ENCODE measurements at regions not wholly inside any gene's neighbourhood (a gene's known extent, or its start where the extent isn't known, plus 50 kb on each side); places are given as distances from the start of the nearest gene placed in this dataset.
"Not testable (repeated sequence)": the region's sequence is repeated elsewhere in the genome, so short reads cannot be mapped to it uniquely, and the experiment has no call there.

GRCh38 chr13:26855921-26856320 is 95.3 kb upstream of the GPR12 start:
- WGBS, 4 donors = 74 to 87% (median 81%) methylated on average over 5 of the region's 5 CpGs
- no peak for DNase-seq
- Histone ChIP-seq H3K27me3 (peaks cover 6% of the 10 kb centered on the region), H3K27ac (no peak overlapping the region), H3K4me3 (no peak overlapping the region), H3K36me3 (replicated peaks in 1 of 2) (no peaks in the 10 kb centered on the region), H3K9me3 (replicated peaks in 1 of 3) (no peaks in the 10 kb centered on the region), H3K4me1 (replicated peaks in 1 of 2) (no peaks in the 10 kb centered on the region)
- TF ChIP-seq POLR2A (IDR thresholded peaks at IDR 0.05) (no peak), CTCF (IDR thresholded peaks at IDR 0.05) (no peak)
- intact Hi-C loops (cut with DNase I) = no loop called here

GRCh38 chr13:26855071-26855470 is 94.5 kb upstream of the GPR12 start:
- intact Hi-C loops (cut with DNase I) = no loop called here
- Histone ChIP-seq H3K4me3 (no peak overlapping the region), H3K9me3 (replicated peaks in 1 of 3) (no peaks in the 10 kb centered on the region), H3K27ac (no peak overlapping the region), H3K4me1 (replicated peaks in 1 of 2) (no peaks in the 10 kb centered on the region), H3K36me3 (replicated peaks in 1 of 2) (no peaks in the 10 kb centered on the region), H3K27me3 (peaks cover 6% of the 10 kb centered on the region)
- TF ChIP-seq CTCF (IDR thresholded peaks at IDR 0.05) = no peak
- TF ChIP-seq POLR2A (IDR thresholded peaks at IDR 0.05) = no peak
- DNase-seq = no peak
- WGBS, 4 donors = 61 to 75% (median 74%) methylated on average over 3 of the region's 3 CpGs

GRCh38 chr13:26853323-26853722 is 92.7 kb upstream of the GPR12 start:
- 44 to 51% (median 47%) methylated on average over 2 of the region's 2 CpGs for WGBS, 4 donors
- Histone ChIP-seq H3K27me3 (peaks cover 6% of the 10 kb centered on the region), H3K36me3 (replicated peaks in 1 of 2) (no peaks in the 10 kb centered on the region), H3K9me3 (replicated peaks in 1 of 3) (no peaks in the 10 kb centered on the region), H3K27ac (no peak overlapping the region), H3K4me1 (replicated peaks in 1 of 2) (no peaks in the 10 kb centered on the region), H3K4me3 (no peak overlapping the region)
- TF ChIP-seq CTCF (IDR thresholded peaks at IDR 0.05) (no peak), POLR2A (IDR thresholded peaks at IDR 0.05) (no peak)
- DNase-seq = no peak
- intact Hi-C loops (cut with DNase I) = no loop called here

GRCh38 chr13:26847281-26847680 is 86.7 kb upstream of the GPR12 start:
- no peak overlapping the region for H3K4me3 ChIP-seq
- WGBS, 4 donors = 42 to 74% (median 64%) methylated on average over 1 of the region's 1 CpG
- H3K27me3 ChIP-seq = no peaks in the 10 kb centered on the region
- no peak for DNase-seq
- H3K9me3 ChIP-seq (replicated peaks in 1 of 3) = no peaks in the 10 kb centered on the region
- TF ChIP-seq CTCF (IDR thresholded peaks at IDR 0.05) (no peak), POLR2A (IDR thresholded peaks at IDR 0.05) (no peak)
- no peak overlapping the region for H3K27ac ChIP-seq
- no peaks in the 10 kb centered on the region for H3K4me1 ChIP-seq (replicated peaks in 1 of 2)
- no peaks in the 10 kb centered on the region for H3K36me3 ChIP-seq (replicated peaks in 1 of 2)
- intact Hi-C loops (cut with DNase I) = no loop called here

DNA sequence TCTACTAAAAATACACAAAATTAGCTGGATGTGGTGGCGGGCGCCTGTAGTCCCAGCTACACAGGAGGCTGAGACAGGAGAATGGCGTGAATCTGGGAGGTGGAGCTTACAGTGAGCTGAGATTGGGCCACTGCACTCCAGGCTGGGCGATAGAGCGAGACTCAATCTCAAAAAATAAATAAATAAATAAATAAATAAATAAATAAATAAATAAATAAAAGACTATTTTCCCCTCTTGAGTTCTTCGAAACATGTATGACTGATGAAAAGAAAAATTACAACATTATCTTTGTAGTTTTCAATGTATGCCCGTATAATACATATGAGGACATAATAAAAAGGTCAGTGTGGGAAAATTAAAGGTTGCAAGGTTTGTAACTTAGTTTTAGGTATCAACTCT is 84.5 kb upstream of the GPR12 start:
- WGBS, 4 donors = 88 to 97% (median 96%) methylated on average over 7 of the region's 7 CpGs
- intact Hi-C loops (cut with DNase I); H3K27ac ChIP-seq; H3K9me3 ChIP-seq (replicated peaks in 1 of 3); H3K4me3 ChIP-seq; DNase-seq; H3K36me3 ChIP-seq (replicated peaks in 1 of 2); H3K27me3 ChIP-seq; H3K4me1 ChIP-seq (replicated peaks in 1 of 2): not testable (repeated sequence)

All from adrenal gland (tissue), 9 donors.